T-helper 2 cell treated with Interferon-gamma antibody and Interleukin-4, amounts not matched to agents 5 μg/mL and 100 μg/mL, for 36 hours (primary cell): ENCODE measurements at regions not wholly inside any gene's neighbourhood (a gene's known extent, or its start where the extent isn't known, plus 50 kb on each side); places are given as distances from the start of the nearest gene placed in this dataset.

ENCODE experiments used
- DNase-seq: peaks from one replicate; pipeline ENCODE4 v3.0.0; 2021; ENCODE audit warnings: low spot score
- H3K27ac Mint-ChIP-seq: one replicate; pipeline ENCODE4 v1.8.0; 2021; ENCODE audit warnings: mild to moderate bottlenecking, mixed read lengths
- H3K27me3 Mint-ChIP-seq: one replicate; pipeline ENCODE4 v1.8.0; 2021; ENCODE audit warnings: low read depth, mixed read lengths
- H3K36me3 Mint-ChIP-seq: one replicate; pipeline ENCODE4 v1.8.0; 2021; ENCODE audit warnings: low read depth, mixed read lengths
- H3K4me1 Mint-ChIP-seq: one replicate; pipeline ENCODE4 v1.8.0; 2021; ENCODE audit warnings: low read depth, mixed read lengths
- H3K4me3 Mint-ChIP-seq: one replicate; pipeline ENCODE4 v1.8.0; 2022; ENCODE audit warnings: mild to moderate bottlenecking, moderate library complexity, mixed read lengths
- H3K9me3 Mint-ChIP-seq: one replicate; pipeline ENCODE4 v1.8.0; 2021; ENCODE audit warnings: mixed read lengths

GRCh38 chr4:157934151-157934550, 238.7 kb downstream of the GASK1B start:
- Mint-ChIP-seq H3K4me3 (no peak overlapping the region), H3K36me3 (no peaks in the 10 kb centered on the region), H3K9me3 (no peaks in the 10 kb centered on the region), H3K27me3 (no peaks in the 10 kb centered on the region), H3K27ac (no peak overlapping the region), H3K4me1 (no peaks in the 10 kb centered on the region)
- DNase-seq: no peak

GRCh38 chr4:157932936-157933335, 239.9 kb downstream of the GASK1B start:
- Mint-ChIP-seq H3K27me3 (no peaks in the 10 kb centered on the region), H3K4me1 (no peaks in the 10 kb centered on the region)

GRCh38 chr4:157929486-157929885, 243.3 kb downstream of the GASK1B start:
- DNase-seq: no peak
- Mint-ChIP-seq H3K9me3 (peaks cover 4% of the 10 kb centered on the region), H3K4me1 (no peaks in the 10 kb centered on the region), H3K27me3 (no peaks in the 10 kb centered on the region), H3K27ac (no peak overlapping the region), H3K4me3 (no peak overlapping the region), H3K36me3 (no peaks in the 10 kb centered on the region)

More at GRCh38 chr4:157932936-157933335, 239.9 kb downstream of the GASK1B start:
- no peak overlapping the region for H3K27ac Mint-ChIP-seq
- H3K4me3 Mint-ChIP-seq: no peak overlapping the region
- no peaks in the 10 kb centered on the region for H3K36me3 Mint-ChIP-seq
- no peaks in the 10 kb centered on the region for H3K9me3 Mint-ChIP-seq
- no peak for DNase-seq

GRCh38 chr4:157918036-157918832, 254.6 kb downstream of the GASK1B start:
- Mint-ChIP-seq H3K36me3 (no peaks in the 10 kb centered on the region), H3K4me3 (no peak overlapping the region), H3K4me1 (no peaks in the 10 kb centered on the region), H3K27me3 (no peaks in the 10 kb centered on the region), H3K9me3 (peaks cover 2% of the 10 kb centered on the region), H3K27ac (no peak overlapping the region)
- no peak for DNase-seq

- no peaks in the 10 kb centered on the region for H3K27me3 Mint-ChIP-seq
- no peaks in the 10 kb centered on the region for H3K9me3 Mint-ChIP-seq
- H3K27ac Mint-ChIP-seq: no peak overlapping the region
These were observed 260.6 kb downstream of the GASK1B start for GRCh38 chr4:157912212-157912611.

GRCh38 chr4:157911662-157912061, 261.2 kb downstream of the GASK1B start:
- no peaks in the 10 kb centered on the region for H3K27me3 Mint-ChIP-seq
- no peak overlapping the region for H3K27ac Mint-ChIP-seq
- no peaks in the 10 kb centered on the region for H3K36me3 Mint-ChIP-seq
- no peak overlapping the region for H3K4me3 Mint-ChIP-seq
- H3K9me3 Mint-ChIP-seq: no peaks in the 10 kb centered on the region
- DNase-seq: no peak
- H3K4me1 Mint-ChIP-seq: no peaks in the 10 kb centered on the region

More at GRCh38 chr4:157912212-157912611, 260.6 kb downstream of the GASK1B start:
- no peak overlapping the region for H3K4me3 Mint-ChIP-seq
- no peaks in the 10 kb centered on the region for H3K4me1 Mint-ChIP-seq
- DNase-seq: no peak
- no peaks in the 10 kb centered on the region for H3K36me3 Mint-ChIP-seq

GRCh38 chr4:157908691-157909090, 264.1 kb downstream of the GASK1B start:
- H3K4me1 Mint-ChIP-seq: no peaks in the 10 kb centered on the region
- H3K27ac Mint-ChIP-seq: no peak overlapping the region
- no peaks in the 10 kb centered on the region for H3K9me3 Mint-ChIP-seq
- no peak for DNase-seq
- no peaks in the 10 kb centered on the region for H3K27me3 Mint-ChIP-seq
- H3K36me3 Mint-ChIP-seq: no peaks in the 10 kb centered on the region
- no peak overlapping the region for H3K4me3 Mint-ChIP-seq

GRCh38 chr4:157908031-157908430, 264.8 kb downstream of the GASK1B start:
- H3K4me1 Mint-ChIP-seq: no peaks in the 10 kb centered on the region
- no peak for DNase-seq
- H3K36me3 Mint-ChIP-seq: no peaks in the 10 kb centered on the region
- no peaks in the 10 kb centered on the region for H3K27me3 Mint-ChIP-seq
- H3K27ac Mint-ChIP-seq: no peak overlapping the region
- no peak overlapping the region for H3K4me3 Mint-ChIP-seq
- no peaks in the 10 kb centered on the region for H3K9me3 Mint-ChIP-seq

GRCh38 chr4:157907226-157907946, 265.4 kb downstream of the GASK1B start:
- H3K9me3 Mint-ChIP-seq: no peaks in the 10 kb centered on the region
- no peak for DNase-seq
- H3K36me3 Mint-ChIP-seq: no peaks in the 10 kb centered on the region
- H3K4me1 Mint-ChIP-seq: no peaks in the 10 kb centered on the region
- H3K27me3 Mint-ChIP-seq: no peaks in the 10 kb centered on the region
- no peak overlapping the region for H3K27ac Mint-ChIP-seq
- no peak overlapping the region for H3K4me3 Mint-ChIP-seq

- DNase-seq: no peak
- no peaks in the 10 kb centered on the region for H3K9me3 Mint-ChIP-seq
These were observed 273.8 kb downstream of the GASK1B start for GRCh38 chr4:157898836-157899605.

GRCh38 chr4:157897855-157898370, 274.9 kb downstream of the GASK1B start:
- no peak for DNase-seq
- no peaks in the 10 kb centered on the region for H3K4me1 Mint-ChIP-seq
- H3K36me3 Mint-ChIP-seq: no peaks in the 10 kb centered on the region
- no peaks in the 10 kb centered on the region for H3K27me3 Mint-ChIP-seq
- no peak overlapping the region for H3K27ac Mint-ChIP-seq
- no peak overlapping the region for H3K4me3 Mint-ChIP-seq
- H3K9me3 Mint-ChIP-seq: no peaks in the 10 kb centered on the region

More at GRCh38 chr4:157898836-157899605, 273.8 kb downstream of the GASK1B start:
- Mint-ChIP-seq H3K4me1 (no peaks in the 10 kb centered on the region), H3K4me3 (no peak overlapping the region), H3K27ac (no peak overlapping the region), H3K27me3 (no peaks in the 10 kb centered on the region), H3K36me3 (no peaks in the 10 kb centered on the region)

- Mint-ChIP-seq H3K4me3 (no peak overlapping the region), H3K4me1 (no peaks in the 10 kb centered on the region), H3K9me3 (no peaks in the 10 kb centered on the region), H3K27ac (no peak overlapping the region), H3K36me3 (no peaks in the 10 kb centered on the region), H3K27me3 (no peaks in the 10 kb centered on the region)
- DNase-seq: no peak
These were observed 276.1 kb downstream of the GASK1B start for GRCh38 chr4:157896726-157897125.

- no peaks in the 10 kb centered on the region for H3K27me3 Mint-ChIP-seq
- H3K4me1 Mint-ChIP-seq: no peaks in the 10 kb centered on the region
- no peak overlapping the region for H3K27ac Mint-ChIP-seq
- H3K36me3 Mint-ChIP-seq: no peaks in the 10 kb centered on the region
- H3K9me3 Mint-ChIP-seq: no peaks in the 10 kb centered on the region
- no peak for DNase-seq
- no peak overlapping the region for H3K4me3 Mint-ChIP-seq
These were observed 277.6 kb downstream of the GASK1B start for GRCh38 chr4:157895205-157895604.

- Mint-ChIP-seq H3K9me3 (no peaks in the 10 kb centered on the region), H3K27me3 (no peaks in the 10 kb centered on the region), H3K4me3 (no peak overlapping the region), H3K27ac (no peak overlapping the region), H3K4me1 (no peaks in the 10 kb centered on the region), H3K36me3 (no peaks in the 10 kb centered on the region)
- DNase-seq: no peak
These were observed 283.0 kb downstream of the GASK1B start for GRCh38 chr4:157889788-157890187.
